Caco-2 (cell line): ENCODE measurements at regions not wholly inside any gene's neighbourhood (a gene's known extent, or its start where the extent isn't known, plus 50 kb on each side); places are given as distances from the start of the nearest gene placed in this dataset.
"Not testable (repeated sequence)": the region's sequence is repeated elsewhere in the genome, so short reads cannot be mapped to it uniquely, and the experiment has no call there.

Source experiments
- BruUV-seq: library from RNA; stranded (reverse); fragments of 400-500 nt; replicated peaks from 2 replicates; lab custom pipeline; 2021; lab: Mats Ljungman, UMichigan
- CTCF ChIA-PET: fragments of 300-600 bp; sonication (Branson Sonifier 250); formaldehyde crosslinking; loops from one replicate; lab custom pipeline; 2022; ENCODE audit warnings: antibody characterized with exemption; lab: Charles Lee
- POLR2A ChIA-PET: fragments of 300-600 bp; sonication (Branson Sonifier 250); formaldehyde crosslinking; loops from one replicate; lab custom pipeline; 2022; ENCODE audit warnings: antibody characterized with exemption; lab: Charles Lee
- DNase-seq, 2 experiments: peaks; one replicate each; pipeline versions ENCODE4 v3.0.0 to v3.0.0-alpha.2; 2020 to 2022
- H3K27me3 ChIP-seq: replicated peaks from 2 replicates; pipeline ENCODE4 v1.6.0; 2011; ENCODE audit warnings: low read length; ENCODE audit not compliant: control insufficient read depth, insufficient read depth
- H3K36me3 ChIP-seq: 2 replicates; pipeline ENCODE4 v1.5.1; 2011; ENCODE audit warnings: low read length; ENCODE audit not compliant: control insufficient read depth, insufficient read depth
- H3K4me1 ChIP-seq: fragments of 250-450 bp; sonication (Bioruptor Pico); 2 replicates; pipeline ENCODE4 v1.5.1; 2020; ENCODE audit warnings: mild to moderate bottlenecking
- H3K4me3 ChIP-seq: 2 replicates; pipeline ENCODE4 v1.5.1; 2011; ENCODE audit warnings: low read depth, mild to moderate bottlenecking, control low read depth, low read length
- H3K9me3 ChIP-seq: fragments of 250-450 bp; sonication (Bioruptor Pico); 2 replicates; pipeline ENCODE4 v1.5.1; 2020; ENCODE audit warnings: mild to moderate bottlenecking, moderate library complexity
- H3K27ac Mint-ChIP-seq: one replicate; pipeline ENCODE4 v1.8.0; 2022; ENCODE audit warnings: mixed read lengths; ENCODE audit not compliant: unreplicated experiment
- H3K27me3 Mint-ChIP-seq: one replicate; pipeline ENCODE4 v1.8.0; 2022; ENCODE audit warnings: mixed read lengths; ENCODE audit not compliant: insufficient read depth, unreplicated experiment
- H3K36me3 Mint-ChIP-seq: one replicate; pipeline ENCODE4 v1.8.0; 2022; ENCODE audit warnings: mild to moderate bottlenecking, mixed read lengths; ENCODE audit not compliant: insufficient read depth, unreplicated experiment
- H3K4me1 Mint-ChIP-seq: one replicate; pipeline ENCODE4 v1.8.0; 2022; ENCODE audit warnings: low read depth, mixed read lengths; ENCODE audit not compliant: unreplicated experiment
- H3K4me3 Mint-ChIP-seq: one replicate; pipeline ENCODE4 v1.8.0; 2022; ENCODE audit warnings: mild to moderate bottlenecking, moderate library complexity, mixed read lengths; ENCODE audit not compliant: unreplicated experiment
- H3K9me3 Mint-ChIP-seq: one replicate; pipeline ENCODE4 v1.8.0; 2022; ENCODE audit warnings: mixed read lengths; ENCODE audit not compliant: unreplicated experiment
- intact Hi-C: fragments of 100-400 bp; cut with micrococcal nuclease; formaldehyde crosslinking; loops from one replicate; pipeline ENCODE4 v1.10.0; 2022; ENCODE audit not compliant: unreplicated experiment

DNA sequence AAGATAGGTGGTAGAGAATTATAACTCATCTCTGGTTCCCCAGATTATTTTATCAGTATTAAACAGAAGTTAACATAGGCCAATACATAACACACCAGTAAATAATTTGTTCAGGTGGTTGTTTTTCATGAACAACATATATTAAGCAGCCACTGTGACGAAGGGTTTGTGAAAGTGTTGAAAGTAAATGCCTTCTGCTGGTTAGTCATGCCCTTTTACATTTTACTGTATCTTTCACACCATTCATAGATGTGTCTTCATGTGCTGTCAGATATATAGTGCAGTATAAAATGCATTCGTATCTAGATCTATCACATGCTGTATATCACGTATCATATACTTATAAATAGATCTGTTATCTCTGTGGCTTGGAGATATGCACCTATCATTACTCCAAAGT, 66.1 kb upstream of the POTED start:
- H3K9me3 Mint-ChIP-seq, H3K36me3 ChIP-seq, H3K4me3 Mint-ChIP-seq, DNase-seq, H3K27me3 ChIP-seq, H3K27ac Mint-ChIP-seq, BruUV-seq, POLR2A ChIA-PET, intact Hi-C loops, CTCF ChIA-PET, H3K4me1 ChIP-seq, H3K4me3 ChIP-seq, H3K4me1 Mint-ChIP-seq, H3K27me3 Mint-ChIP-seq, H3K36me3 Mint-ChIP-seq, H3K9me3 ChIP-seq: not testable (repeated sequence)

DNA sequence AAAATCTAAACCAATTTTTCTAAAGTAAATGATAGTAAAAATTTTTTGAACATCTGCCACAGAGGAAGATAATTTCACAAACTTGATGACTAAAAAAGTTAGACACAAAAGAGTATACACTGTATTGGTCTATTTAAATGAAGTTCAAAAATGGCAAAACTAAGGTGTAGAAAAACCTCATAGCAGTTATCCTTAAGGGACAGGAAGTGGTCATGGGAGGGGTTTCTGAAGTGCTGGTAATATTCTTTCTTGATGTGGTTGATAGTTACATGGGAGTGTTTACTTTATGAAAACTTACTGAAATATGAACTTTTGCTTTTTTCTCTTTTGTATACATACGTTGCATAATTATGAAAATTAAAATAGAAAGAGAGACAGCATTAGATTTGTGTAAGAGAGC, 64.1 kb upstream of the POTED start:
- POLR2A ChIA-PET, H3K9me3 Mint-ChIP-seq, DNase-seq, H3K4me3 ChIP-seq, H3K27me3 ChIP-seq, H3K27ac Mint-ChIP-seq, H3K36me3 Mint-ChIP-seq, CTCF ChIA-PET, H3K36me3 ChIP-seq, H3K9me3 ChIP-seq, H3K27me3 Mint-ChIP-seq, H3K4me1 Mint-ChIP-seq, H3K4me3 Mint-ChIP-seq, BruUV-seq, intact Hi-C loops, H3K4me1 ChIP-seq: not testable (repeated sequence)
